ENCODE measurements at regions not wholly inside any gene's neighbourhood (a gene's known extent, or its start where the extent isn't known, plus 50 kb on each side); places are given as distances from the start of the nearest gene placed in this dataset.

GRCh38 chr3:124592658-124593441 lies 137.4 kb upstream of the UMPS start:
- H3K27me3 ChIP-seq (ENCODE audit: control insufficient read depth, insufficient read depth, low read length): no peaks in the 10 kb centered on the region
- no peaks in the 10 kb centered on the region for H3K9me3 ChIP-seq (ENCODE audit: control insufficient read depth, low read length)
- no peak overlapping the region for H2AFZ ChIP-seq
- peak overlapping the region; percentile 55 for H3K4me2 ChIP-seq (ENCODE audit: low read length)
- no peak overlapping the region for H3K9ac ChIP-seq
- H3K4me3 ChIP-seq (ENCODE audit: low read depth, low read length): no peak overlapping the region
- no peak for TF ChIP-seq CTCF (IDR thresholded peaks at IDR 0.05)
- peaks cover 16% of the 10 kb centered on the region for H3K4me1 ChIP-seq
- peak overlapping the region; percentile 37 for H3K27ac ChIP-seq
- H3K79me2 ChIP-seq: no peaks in the 10 kb centered on the region
- H3K36me3 ChIP-seq (ENCODE audit: control insufficient read depth, insufficient read depth, low read length): no peaks in the 10 kb centered on the region

GRCh38 chr3:124593442-124593829 lies 136.8 kb upstream of the UMPS start:
- Histone ChIP-seq H2AFZ (no peak overlapping the region), H3K9ac (no peak overlapping the region), H3K9me3 (ENCODE audit: control insufficient read depth, low read length) (no peaks in the 10 kb centered on the region), H3K27me3 (ENCODE audit: control insufficient read depth, insufficient read depth, low read length) (no peaks in the 10 kb centered on the region), H3K4me2 (ENCODE audit: low read length) (no peak overlapping the region), H3K4me3 (ENCODE audit: low read depth, low read length) (no peak overlapping the region), H3K36me3 (ENCODE audit: control insufficient read depth, insufficient read depth, low read length) (no peaks in the 10 kb centered on the region), H3K27ac (no peak overlapping the region), H3K79me2 (no peaks in the 10 kb centered on the region), H3K4me1 (peaks cover 16% of the 10 kb centered on the region)
- no peak for TF ChIP-seq CTCF (IDR thresholded peaks at IDR 0.05)

GRCh38 chr3:124594581-124594980 lies 135.7 kb upstream of the UMPS start:
- H3K9ac ChIP-seq: no peak overlapping the region
- TF ChIP-seq CTCF (IDR thresholded peaks at IDR 0.05): no peak
- H3K27ac ChIP-seq: no peak overlapping the region
- H3K4me3 ChIP-seq (ENCODE audit: low read depth, low read length): no peak overlapping the region
- no peaks in the 10 kb centered on the region for H3K36me3 ChIP-seq (ENCODE audit: control insufficient read depth, insufficient read depth, low read length)
- peaks cover 16% of the 10 kb centered on the region for H3K4me1 ChIP-seq
- H3K27me3 ChIP-seq (ENCODE audit: control insufficient read depth, insufficient read depth, low read length): no peaks in the 10 kb centered on the region
- no peaks in the 10 kb centered on the region for H3K9me3 ChIP-seq (ENCODE audit: control insufficient read depth, low read length)
- no peak overlapping the region for H3K4me2 ChIP-seq (ENCODE audit: low read length)
- H2AFZ ChIP-seq: no peak overlapping the region
- no peaks in the 10 kb centered on the region for H3K79me2 ChIP-seq

GRCh38 chr3:124597273-124597672 lies 133.0 kb upstream of the UMPS start:
- H3K4me2 ChIP-seq (ENCODE audit: low read length): no peak overlapping the region
- H3K4me1 ChIP-seq: peaks cover 21% of the 10 kb centered on the region
- H3K79me2 ChIP-seq: peaks cover 3% of the 10 kb centered on the region
- H3K27ac ChIP-seq: no peak overlapping the region
- H3K9ac ChIP-seq: no peak overlapping the region
- H3K4me3 ChIP-seq (ENCODE audit: low read depth, low read length): no peak overlapping the region
- no peaks in the 10 kb centered on the region for H3K9me3 ChIP-seq (ENCODE audit: control insufficient read depth, low read length)
- no peaks in the 10 kb centered on the region for H3K27me3 ChIP-seq (ENCODE audit: control insufficient read depth, insufficient read depth, low read length)
- H3K36me3 ChIP-seq (ENCODE audit: control insufficient read depth, insufficient read depth, low read length): no peaks in the 10 kb centered on the region
- H2AFZ ChIP-seq: no peak overlapping the region
- no peak for TF ChIP-seq CTCF (IDR thresholded peaks at IDR 0.05)

GRCh38 chr3:124597979-124598378 lies 132.3 kb upstream of the UMPS start:
- Histone ChIP-seq H3K79me2 (peaks cover 3% of the 10 kb centered on the region), H3K4me3 (ENCODE audit: low read depth, low read length) (no peak overlapping the region), H3K27me3 (ENCODE audit: control insufficient read depth, insufficient read depth, low read length) (no peaks in the 10 kb centered on the region), H3K9ac (no peak overlapping the region), H3K27ac (no peak overlapping the region), H3K9me3 (ENCODE audit: control insufficient read depth, low read length) (no peaks in the 10 kb centered on the region), H3K4me1 (peaks cover 14% of the 10 kb centered on the region), H3K36me3 (ENCODE audit: control insufficient read depth, insufficient read depth, low read length) (no peaks in the 10 kb centered on the region), H3K4me2 (ENCODE audit: low read length) (no peak overlapping the region), H2AFZ (no peak overlapping the region)
- TF ChIP-seq CTCF (IDR thresholded peaks at IDR 0.05): no peak

Measured in parathyroid adenoma (tissue), 2 donors.